NCI-H2081 treated with DMSO at 0.1 percent for 48 hours (cell line): ENCODE measurements at regions not wholly inside any gene's neighbourhood (a gene's known extent, or its start where the extent isn't known, plus 50 kb on each side); places are given as distances from the start of the nearest gene placed in this dataset.

Source experiments
- DNase-seq: peaks from one replicate; lab custom pipeline; 2025; lab: John Stamatoyannopoulos, UW

GRCh38 chr20:52572687-52573086 lies 381.1 kb upstream of the ZFP64 start:
- no peak for DNase-seq

- DNase-seq = no peak
These were observed 377.6 kb upstream of the ZFP64 start for GRCh38 chr20:52569201-52569600.

GRCh38 chr20:52565614-52566013 lies 374.0 kb upstream of the ZFP64 start:
- DNase-seq = no peak

- no peak for DNase-seq
These were observed 373.0 kb upstream of the ZFP64 start for GRCh38 chr20:52564594-52564993.

- no peak for DNase-seq
These were observed 360.7 kb upstream of the ZFP64 start for GRCh38 chr20:52552181-52552872.

- no peak for DNase-seq
These were observed 350.6 kb upstream of the ZFP64 start for GRCh38 chr20:52542131-52542530.

- DNase-seq = no peak
These were observed 348.9 kb upstream of the ZFP64 start for GRCh38 chr20:52540509-52540908.

- DNase-seq = no peak
These were observed 348.3 kb upstream of the ZFP64 start for GRCh38 chr20:52539891-52540290.

- no peak for DNase-seq
These were observed 345.3 kb upstream of the ZFP64 start for GRCh38 chr20:52536841-52537400.

- no peak for DNase-seq
These were observed 344.5 kb upstream of the ZFP64 start for GRCh38 chr20:52536040-52536439.

GRCh38 chr20:52534616-52535015 lies 343.0 kb upstream of the ZFP64 start:
- DNase-seq = no peak

GRCh38 chr20:52533401-52533800 lies 341.8 kb upstream of the ZFP64 start:
- DNase-seq = no peak

GRCh38 chr20:52532674-52533073 lies 341.1 kb upstream of the ZFP64 start:
- no peak for DNase-seq

GRCh38 chr20:52530571-52530970 lies 339.0 kb upstream of the ZFP64 start:
- no peak for DNase-seq

- no peak for DNase-seq
These were observed 338.2 kb upstream of the ZFP64 start for GRCh38 chr20:52529826-52530225.

- DNase-seq = no peak
These were observed 333.3 kb upstream of the ZFP64 start for GRCh38 chr20:52524861-52525260.

GRCh38 chr20:52518735-52519134 lies 327.2 kb upstream of the ZFP64 start:
- DNase-seq = no peak

GRCh38 chr20:52515877-52516276 lies 324.3 kb upstream of the ZFP64 start:
- no peak for DNase-seq

GRCh38 chr20:52500157-52500556 lies 308.6 kb upstream of the ZFP64 start:
- DNase-seq = no peak

GRCh38 chr20:52497731-52498130 lies 306.2 kb upstream of the ZFP64 start:
- DNase-seq = no peak

- DNase-seq = no peak
These were observed 304.6 kb upstream of the ZFP64 start for GRCh38 chr20:52496191-52496590.

- no peak for DNase-seq
These were observed 302.7 kb upstream of the ZFP64 start for GRCh38 chr20:52494244-52494643.

GRCh38 chr20:52493171-52493721 lies 301.7 kb upstream of the ZFP64 start:
- DNase-seq = no peak
